HG03039 (cell line): ENCODE measurements at regions not wholly inside any gene's neighbourhood (a gene's known extent, or its start where the extent isn't known, plus 50 kb on each side); places are given as distances from the start of the nearest gene placed in this dataset.

Source experiments
- ATAC-seq: cut with Tn5 transposase; IDR thresholded peaks from one replicate; pipeline ENCODE4 v1.9.1; 2021; ENCODE audit warnings: mild to moderate bottlenecking, moderate library complexity; ENCODE audit not compliant: unreplicated experiment

DNA sequence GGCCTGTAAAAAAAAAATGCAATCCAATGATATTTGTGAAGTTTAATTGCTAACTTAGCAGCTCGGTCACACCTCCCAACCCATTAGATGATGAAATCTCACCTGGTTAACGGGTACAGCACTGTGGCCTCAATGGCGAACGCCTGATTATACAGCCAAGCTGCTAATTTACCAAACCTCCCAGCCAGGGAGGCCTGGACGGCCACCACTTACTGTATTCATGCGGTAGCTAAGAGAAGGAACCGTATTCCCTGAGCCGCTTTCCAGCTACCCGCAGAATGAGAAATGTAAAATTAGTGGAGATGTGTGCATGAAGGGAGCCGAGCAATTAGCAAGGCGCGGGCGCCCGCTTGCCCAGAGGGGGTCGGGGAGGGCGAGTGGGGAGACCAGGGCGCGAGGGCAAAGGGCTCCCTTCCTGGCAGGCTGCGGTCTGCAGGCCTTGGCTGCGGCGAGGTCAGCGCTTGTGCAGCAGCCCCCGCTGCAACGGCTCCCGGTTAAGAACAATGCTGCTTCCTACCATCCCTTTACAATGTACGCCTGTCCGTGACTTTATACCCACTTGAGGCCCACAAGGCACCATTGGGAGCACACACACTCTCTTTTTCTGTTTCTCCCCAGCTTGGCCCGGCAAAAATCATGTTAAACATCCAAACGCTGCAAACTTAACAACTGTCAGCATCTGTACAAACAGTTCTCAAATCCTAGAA, 70.4 kb upstream of the TBCA start:
- no peak for ATAC-seq

DNA sequence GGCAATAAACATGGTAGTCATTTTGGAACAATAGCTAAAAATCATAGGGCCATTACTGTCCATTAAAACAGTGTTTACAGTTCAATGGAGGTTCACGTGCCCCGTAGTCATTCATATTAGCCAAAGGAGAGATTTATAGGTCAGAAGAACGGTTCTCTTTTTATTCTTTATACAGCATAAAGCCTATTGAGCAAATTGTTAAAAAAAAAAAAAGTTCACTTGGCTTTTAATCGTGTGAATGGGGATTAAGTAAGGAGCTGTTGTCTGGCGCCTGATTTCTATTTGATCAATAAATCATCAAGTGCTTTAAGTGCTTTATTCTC, 69.1 kb upstream of the TBCA start:
- ATAC-seq = no peak

DNA sequence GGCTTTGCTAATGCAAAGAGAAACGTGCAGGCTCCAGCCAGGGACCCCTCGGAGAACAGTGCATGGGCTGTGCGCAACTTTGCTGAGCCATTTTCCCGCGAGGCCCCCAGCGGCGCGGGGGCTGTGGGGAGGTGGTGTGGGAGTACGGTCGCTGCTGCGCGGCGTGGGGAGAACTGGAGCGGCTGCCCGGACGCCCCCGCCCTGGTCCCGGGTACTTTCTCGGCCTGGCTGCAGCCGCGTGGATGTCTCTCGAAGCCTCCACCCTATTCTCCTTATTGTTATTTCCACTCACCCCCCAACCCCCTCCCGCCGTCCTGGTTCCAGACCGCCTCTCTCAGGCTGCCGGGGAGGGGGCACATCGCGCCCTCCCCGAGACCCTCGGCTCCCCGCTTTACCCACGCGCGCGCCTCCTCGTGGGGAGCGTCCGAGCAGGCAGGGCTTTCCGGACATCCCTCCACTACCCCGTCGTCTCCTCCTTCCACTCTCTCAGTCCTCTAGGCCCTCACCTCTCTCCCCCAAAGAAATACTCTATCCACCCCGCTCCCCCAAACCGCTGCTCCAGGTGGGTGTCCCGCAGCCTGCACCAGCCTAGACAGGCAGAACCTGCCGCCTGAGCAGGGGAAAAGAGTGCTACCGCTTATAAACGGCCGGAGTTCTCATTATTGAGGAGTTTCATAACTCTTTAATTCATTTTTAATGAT, 68.6 kb upstream of the TBCA start:
- no peak for ATAC-seq

DNA sequence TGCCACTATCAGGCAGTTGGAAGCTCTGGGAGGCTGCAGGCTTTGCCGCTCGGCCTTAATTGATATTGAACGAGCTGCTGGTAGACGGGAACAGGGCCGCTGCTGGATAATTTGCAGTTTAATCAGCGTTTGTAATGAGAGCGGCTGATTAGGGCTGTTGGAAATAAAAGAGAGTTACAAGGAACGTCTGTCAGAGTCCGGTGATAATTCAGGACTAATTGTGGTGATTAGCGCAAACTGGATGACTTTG, 68.2 kb upstream of the TBCA start:
- no peak for ATAC-seq

DNA sequence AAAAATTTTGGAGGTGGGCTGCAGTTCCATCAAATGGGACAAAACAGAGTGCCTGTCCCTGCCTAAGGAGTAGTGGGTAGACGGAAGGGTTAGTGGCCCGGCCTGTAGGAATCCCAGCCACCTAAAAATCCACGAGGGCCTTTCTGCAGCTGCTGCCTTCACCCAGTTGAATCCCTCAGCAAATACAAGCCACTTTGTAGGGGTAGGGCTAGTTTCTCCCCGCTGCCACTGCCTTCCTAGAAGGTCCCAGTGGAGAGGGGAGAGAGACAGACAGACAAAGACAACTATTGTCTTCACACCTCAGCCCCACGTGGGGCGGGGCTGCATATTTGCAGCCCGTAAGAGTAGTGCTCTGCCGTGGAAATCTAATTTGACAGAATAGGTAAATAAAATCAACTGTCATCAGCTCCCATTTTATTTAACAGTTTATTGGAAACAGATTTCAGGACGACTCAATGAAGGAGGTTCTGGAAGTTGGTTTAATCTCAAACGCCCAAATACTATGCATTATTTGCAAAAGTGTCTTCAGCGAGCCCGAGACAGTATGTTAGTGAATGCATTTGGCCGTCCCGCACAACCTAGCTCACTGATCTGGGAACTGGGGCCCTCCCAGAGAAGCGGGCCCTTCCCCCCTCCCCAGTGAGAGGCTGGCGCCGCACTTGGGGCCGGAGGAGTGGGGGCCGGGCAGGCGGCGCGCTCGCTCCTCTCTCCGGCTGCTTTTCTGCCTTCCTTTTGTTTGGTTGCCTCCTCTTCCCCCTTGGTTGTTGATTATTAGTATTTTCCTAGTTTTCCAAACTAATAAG, 67.6 kb upstream of the TBCA start:
- ATAC-seq = no peak

DNA sequence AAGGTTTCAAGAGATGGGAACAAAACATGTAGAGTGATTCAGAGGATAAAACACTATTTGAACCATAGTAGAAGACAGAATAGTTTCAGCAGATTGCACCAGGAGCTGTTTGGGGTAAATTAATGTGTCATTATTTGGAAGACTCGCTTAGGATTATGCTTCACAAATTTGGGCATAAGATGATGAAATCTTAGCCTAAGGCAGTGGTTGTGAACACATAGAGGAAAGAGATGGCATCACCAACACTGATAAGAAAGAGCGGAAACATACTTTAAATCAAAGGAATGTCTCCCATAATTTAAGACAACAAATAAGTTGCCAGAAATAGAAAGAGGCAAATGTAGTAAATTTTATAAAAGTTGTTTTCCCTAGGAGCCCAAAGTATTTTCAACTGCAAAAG, 66.1 kb upstream of the TBCA start:
- no peak for ATAC-seq

DNA sequence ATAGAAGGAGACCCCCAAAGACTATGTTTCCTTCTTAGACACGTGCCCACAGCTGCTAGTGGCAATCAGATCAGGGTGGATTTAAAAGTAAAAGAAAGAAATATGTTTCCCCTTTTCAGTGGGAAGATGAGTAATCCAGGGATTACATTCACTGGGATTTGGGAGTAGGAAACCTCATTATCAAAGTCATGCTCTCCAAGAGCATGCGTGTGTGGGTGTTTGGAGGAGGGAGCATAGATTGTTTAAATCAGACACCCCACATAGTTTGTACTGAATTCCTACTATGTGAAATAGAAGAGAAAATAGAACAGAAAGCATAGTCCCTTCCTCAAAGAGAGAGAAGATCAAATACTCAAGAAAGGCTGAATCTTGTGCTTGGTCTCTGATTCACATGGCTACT, 65.5 kb upstream of the TBCA start:
- no peak for ATAC-seq

DNA sequence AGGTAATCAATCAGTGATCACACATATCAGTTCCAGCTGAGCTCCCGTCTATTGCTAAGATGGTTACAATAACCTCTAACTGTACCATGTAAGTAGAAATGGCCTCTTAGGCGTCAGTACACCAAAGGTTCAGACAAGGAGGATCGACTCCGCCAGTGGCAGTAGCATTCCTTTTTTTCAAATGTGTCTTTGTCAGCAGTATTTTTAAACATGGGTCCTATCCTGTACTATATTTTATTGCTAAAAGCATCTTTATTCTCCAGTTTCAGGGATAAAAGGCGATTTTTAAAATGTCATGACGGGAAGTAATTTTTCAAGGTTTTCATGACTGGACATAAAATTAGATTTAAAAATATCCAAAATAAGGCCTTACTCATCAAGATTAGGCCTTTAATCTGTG, 64.8 kb upstream of the TBCA start:
- no peak for ATAC-seq

DNA sequence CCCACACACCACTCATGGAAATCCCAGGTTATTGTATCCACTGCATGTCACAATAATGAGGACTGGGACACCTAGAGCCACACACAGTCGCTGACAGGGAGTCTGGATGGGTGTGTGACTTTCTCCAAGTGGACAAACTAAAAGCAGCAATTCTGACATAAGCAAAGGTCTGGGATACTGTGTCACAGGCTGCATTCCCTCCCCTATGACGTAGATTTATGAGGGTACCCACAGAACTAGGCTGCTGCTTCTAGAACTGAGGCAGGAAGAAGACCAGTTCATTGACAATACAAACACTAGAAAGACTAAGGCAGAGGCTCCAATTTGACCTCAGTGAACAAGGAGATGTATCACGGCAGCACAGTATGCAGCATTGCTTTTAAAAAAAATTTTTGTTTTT, 63.6 kb upstream of the TBCA start:
- ATAC-seq = no peak

DNA sequence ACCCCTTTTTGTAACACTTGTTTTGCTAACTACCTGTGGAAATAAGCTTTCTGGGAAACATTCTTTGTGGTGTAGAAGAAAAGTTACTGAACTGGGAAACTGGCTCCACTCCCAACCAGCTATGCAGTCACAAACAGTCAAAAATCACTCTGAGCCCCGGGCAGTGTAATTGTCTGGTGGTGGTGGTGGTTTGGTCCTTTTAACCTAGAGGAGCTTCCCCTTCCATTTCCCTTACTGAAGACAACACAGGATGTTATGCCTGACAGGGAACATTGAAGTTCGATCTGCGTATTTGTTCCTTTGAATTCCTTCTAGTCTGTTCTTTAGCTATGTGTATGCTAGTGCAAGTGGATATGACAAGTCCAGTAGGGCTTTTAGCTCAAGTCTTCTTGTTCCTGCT, 56.8 kb upstream of the TBCA start:
- ATAC-seq = no peak

DNA sequence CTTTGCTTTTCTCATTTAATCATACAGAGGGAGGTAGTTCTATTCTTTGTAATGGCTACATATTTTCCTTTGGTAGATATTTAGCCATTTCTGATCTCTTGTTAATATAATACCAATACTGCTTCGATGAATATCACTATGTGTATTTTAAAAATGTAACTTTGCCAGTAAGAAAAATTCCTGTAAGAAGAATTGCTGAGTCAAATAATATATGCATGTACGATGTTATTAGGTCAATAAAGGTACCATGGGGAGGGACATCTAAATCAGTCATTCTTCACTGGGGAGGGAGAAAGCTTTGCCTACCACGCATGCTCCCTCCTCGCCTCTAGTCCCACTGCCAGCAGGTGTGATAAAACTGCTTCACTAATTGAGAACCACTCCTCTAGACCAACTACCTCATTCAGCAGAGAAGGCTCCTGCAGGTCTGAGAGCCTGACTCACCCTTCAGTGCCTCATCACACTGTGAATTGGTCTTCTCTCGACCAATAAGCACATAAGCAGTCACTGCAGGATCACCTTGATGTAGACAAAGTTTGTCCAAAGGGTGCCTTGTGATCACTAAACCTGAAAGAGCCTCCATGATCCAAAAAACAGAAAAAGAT, 56.1 kb upstream of the TBCA start:
- no peak for ATAC-seq

DNA sequence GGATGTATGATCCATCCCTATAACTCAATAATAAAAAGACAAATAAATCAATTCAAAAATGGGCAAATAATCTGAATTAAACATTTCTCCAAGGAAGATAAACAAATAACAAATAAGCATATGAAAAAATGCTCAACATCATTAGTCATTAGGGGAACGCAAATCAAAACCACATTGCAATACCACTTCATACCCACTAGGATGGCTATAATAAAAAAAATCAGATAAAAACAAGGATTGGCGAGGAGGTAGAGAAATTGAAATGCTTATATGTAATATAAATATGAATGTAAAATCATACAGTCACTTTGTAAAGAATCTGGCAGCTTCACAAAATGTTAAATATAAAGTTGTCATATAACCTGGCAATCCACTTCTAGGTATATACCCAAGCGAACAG, 52.3 kb upstream of the TBCA start:
- ATAC-seq = no peak
